ENCODE measurements at regions not wholly inside any gene's neighbourhood (a gene's known extent, or its start where the extent isn't known, plus 50 kb on each side); places are given as distances from the start of the nearest gene placed in this dataset.

DNA sequence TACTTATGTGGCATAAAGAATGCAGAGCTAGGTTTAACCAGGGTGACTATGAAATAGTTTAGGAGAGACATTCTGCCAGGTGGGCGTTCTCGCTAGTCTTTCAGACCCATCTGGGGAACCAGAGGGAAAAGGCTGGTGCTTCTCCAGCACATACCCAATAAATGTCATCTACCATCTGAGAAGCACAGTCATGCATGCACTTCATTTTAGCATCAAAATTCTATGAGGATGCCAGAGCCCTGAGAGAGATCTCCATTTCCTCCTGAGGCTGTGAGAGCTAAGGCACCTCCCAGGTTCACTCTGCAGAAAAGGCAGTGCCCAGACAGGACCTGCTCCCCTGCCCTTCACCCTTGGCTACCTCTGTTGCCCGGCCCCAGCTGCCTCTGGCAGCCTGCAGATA is 196.2 kb upstream of the PRNP start:
- H3K27ac Mint-ChIP-seq: no peak overlapping the region
- no peaks in the 10 kb centered on the region for H3K9me3 Mint-ChIP-seq
- no peak overlapping the region for H3K4me3 Mint-ChIP-seq
- peaks cover 14% of the 10 kb centered on the region for H3K27me3 Mint-ChIP-seq (ENCODE audit: insufficient read depth)
- no peak for DNase-seq (ENCODE audit: low spot score)
- intact Hi-C loops (cut with micrococcal nuclease): no loop called here
- no peaks in the 10 kb centered on the region for H3K36me3 Mint-ChIP-seq (ENCODE audit: low read depth)
- no peaks in the 10 kb centered on the region for H3K4me1 Mint-ChIP-seq (ENCODE audit: low read depth)

GRCh38 chr20:4488407-4489339 is 197.6 kb upstream of the PRNP start:
- Mint-ChIP-seq H3K9me3 (no peaks in the 10 kb centered on the region), H3K27me3 (ENCODE audit: insufficient read depth) (peaks cover 11% of the 10 kb centered on the region), H3K27ac (no peak overlapping the region), H3K4me1 (ENCODE audit: low read depth) (no peaks in the 10 kb centered on the region), H3K36me3 (ENCODE audit: low read depth) (no peaks in the 10 kb centered on the region), H3K4me3 (no peak overlapping the region)
- DNase-seq (ENCODE audit: low spot score): no peak
- intact Hi-C loops (cut with micrococcal nuclease): no loop called here

DNA sequence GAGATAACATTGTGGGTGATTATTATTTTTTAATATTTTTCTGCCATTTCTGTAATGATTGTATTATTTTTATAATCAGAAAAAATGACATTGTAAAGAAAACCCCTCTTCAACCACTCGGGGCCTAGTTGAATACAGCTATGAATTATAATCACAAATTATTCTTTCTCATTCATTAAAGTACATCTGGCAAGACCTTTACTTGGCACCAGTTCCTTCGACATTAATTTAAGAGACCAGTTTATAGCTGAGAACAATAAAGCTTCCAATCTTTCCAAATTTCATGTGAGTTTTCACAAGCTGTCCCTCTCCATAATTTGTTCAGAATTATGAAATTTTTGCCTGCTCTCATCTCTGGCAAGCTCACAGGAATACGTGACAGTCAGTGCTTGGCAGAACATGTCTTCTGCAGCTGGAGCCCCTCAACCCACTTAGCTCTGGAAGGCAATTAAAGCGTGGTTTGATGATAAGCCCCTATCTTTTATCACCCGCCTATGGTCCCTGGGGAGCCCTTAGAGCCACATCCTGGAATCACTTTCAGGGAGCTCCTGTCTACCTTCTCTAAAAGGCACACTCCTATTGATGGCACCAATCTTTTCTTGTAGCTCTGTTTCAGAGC is 201.8 kb upstream of the PRNP start:
- Mint-ChIP-seq H3K27me3 (ENCODE audit: insufficient read depth) (peaks cover 21% of the 10 kb centered on the region), H3K4me1 (ENCODE audit: low read depth) (no peaks in the 10 kb centered on the region), H3K27ac (no peak overlapping the region), H3K9me3 (no peaks in the 10 kb centered on the region), H3K36me3 (ENCODE audit: low read depth) (no peaks in the 10 kb centered on the region), H3K4me3 (no peak overlapping the region)
- no peak for DNase-seq (ENCODE audit: low spot score)
- intact Hi-C loops (cut with micrococcal nuclease): no loop called here

GRCh38 chr20:4483961-4484360 is 202.3 kb upstream of the PRNP start:
- H3K27me3 Mint-ChIP-seq (ENCODE audit: insufficient read depth): peaks cover 21% of the 10 kb centered on the region
- H3K27ac Mint-ChIP-seq: no peak overlapping the region
- no peaks in the 10 kb centered on the region for H3K36me3 Mint-ChIP-seq (ENCODE audit: low read depth)
- intact Hi-C loops (cut with micrococcal nuclease): no loop called here
- H3K4me1 Mint-ChIP-seq (ENCODE audit: low read depth): no peaks in the 10 kb centered on the region
- H3K4me3 Mint-ChIP-seq: no peak overlapping the region
- H3K9me3 Mint-ChIP-seq: no peaks in the 10 kb centered on the region
- DNase-seq (ENCODE audit: low spot score): no peak

DNA sequence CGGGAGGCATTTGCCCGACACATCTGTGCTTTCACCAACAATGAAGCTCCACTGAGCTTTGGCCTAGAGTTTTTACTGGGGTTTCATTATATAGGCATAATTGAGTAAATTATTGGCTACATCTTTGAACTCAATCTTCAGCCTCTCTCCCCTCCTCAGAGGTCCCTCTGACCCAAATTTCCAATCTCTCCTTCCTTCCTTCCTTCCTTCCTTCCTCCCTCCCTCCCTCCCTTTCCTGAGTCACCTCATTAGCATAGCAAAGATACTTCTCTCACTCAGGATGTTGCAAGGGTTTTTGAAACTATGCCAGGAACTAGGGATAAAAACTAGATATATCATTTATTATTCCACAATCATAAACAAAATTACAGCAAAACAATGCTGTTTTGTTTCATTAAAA is 202.8 kb upstream of the PRNP start:
- intact Hi-C loops (cut with micrococcal nuclease): no loop called here
- peaks cover 20% of the 10 kb centered on the region for H3K27me3 Mint-ChIP-seq (ENCODE audit: insufficient read depth)
- no peaks in the 10 kb centered on the region for H3K9me3 Mint-ChIP-seq
- no peaks in the 10 kb centered on the region for H3K36me3 Mint-ChIP-seq (ENCODE audit: low read depth)
- no peak for DNase-seq (ENCODE audit: low spot score)
- H3K4me3 Mint-ChIP-seq: no peak overlapping the region
- H3K4me1 Mint-ChIP-seq (ENCODE audit: low read depth): no peaks in the 10 kb centered on the region
- no peak overlapping the region for H3K27ac Mint-ChIP-seq

DNA sequence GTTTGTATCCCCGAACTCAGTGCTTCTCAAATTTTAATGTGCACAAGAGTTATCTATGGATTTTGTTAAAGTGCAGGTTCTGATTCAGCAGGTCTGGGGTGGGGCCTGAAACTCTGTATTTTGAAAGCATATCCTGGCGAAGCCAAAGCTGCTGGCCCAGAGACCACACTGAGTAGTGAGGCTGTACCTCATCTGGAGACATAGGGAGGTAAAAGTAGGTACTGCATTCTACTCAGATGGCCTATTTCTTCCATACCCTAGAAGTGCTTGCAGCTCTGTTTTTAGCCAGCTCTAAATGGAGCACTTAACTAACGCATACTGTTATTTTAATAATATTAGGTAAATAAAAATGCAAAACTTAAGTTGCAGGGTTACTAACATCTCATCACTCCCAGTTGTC is 206.2 kb upstream of the PRNP start:
- Mint-ChIP-seq H3K4me1 (ENCODE audit: low read depth) (no peaks in the 10 kb centered on the region), H3K27ac (no peak overlapping the region), H3K9me3 (no peaks in the 10 kb centered on the region), H3K27me3 (ENCODE audit: insufficient read depth) (peaks cover 19% of the 10 kb centered on the region), H3K36me3 (ENCODE audit: low read depth) (no peaks in the 10 kb centered on the region), H3K4me3 (no peak overlapping the region)
- intact Hi-C loops (cut with micrococcal nuclease): no loop called here
- no peak for DNase-seq (ENCODE audit: low spot score)

- DNase-seq (ENCODE audit: low spot score): no peak
- H3K4me3 Mint-ChIP-seq: no peak overlapping the region
- no peak overlapping the region for H3K27ac Mint-ChIP-seq
- H3K27me3 Mint-ChIP-seq (ENCODE audit: insufficient read depth): peaks cover 17% of the 10 kb centered on the region
- H3K4me1 Mint-ChIP-seq (ENCODE audit: low read depth): no peaks in the 10 kb centered on the region
- intact Hi-C loops (cut with micrococcal nuclease): no loop called here
- H3K36me3 Mint-ChIP-seq (ENCODE audit: low read depth): no peaks in the 10 kb centered on the region
- no peaks in the 10 kb centered on the region for H3K9me3 Mint-ChIP-seq
Observed at GRCh38 chr20:4476903-4477500, 209.3 kb upstream of the PRNP start.

DNA sequence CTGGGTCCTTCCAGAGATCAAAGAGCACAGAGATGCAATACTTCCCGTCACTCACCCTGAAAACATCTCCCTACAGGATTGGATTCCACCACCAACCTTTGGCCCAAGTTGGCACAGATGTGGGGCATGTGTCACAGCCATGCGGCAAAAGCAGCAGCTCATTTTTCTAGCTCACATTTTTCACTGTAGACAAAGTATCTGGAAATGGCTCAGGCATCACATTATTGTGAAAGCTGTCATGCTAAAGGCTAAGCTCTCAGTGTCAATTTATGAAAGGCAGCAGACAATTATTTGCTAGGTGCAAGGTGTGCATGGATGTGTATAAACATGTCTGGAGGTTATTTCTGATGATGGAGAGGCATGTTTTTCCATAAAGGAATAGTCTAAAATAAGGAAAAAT is 213.3 kb upstream of the PRNP start:
- Mint-ChIP-seq H3K27ac (no peak overlapping the region), H3K4me1 (ENCODE audit: low read depth) (no peaks in the 10 kb centered on the region), H3K9me3 (no peaks in the 10 kb centered on the region), H3K36me3 (ENCODE audit: low read depth) (no peaks in the 10 kb centered on the region), H3K4me3 (no peak overlapping the region), H3K27me3 (ENCODE audit: insufficient read depth) (peaks cover 10% of the 10 kb centered on the region)
- DNase-seq (ENCODE audit: low spot score): no peak
- intact Hi-C loops (cut with micrococcal nuclease): no loop called here

- DNase-seq (ENCODE audit: low spot score): no peak
- Mint-ChIP-seq H3K4me3 (no peak overlapping the region), H3K9me3 (no peaks in the 10 kb centered on the region), H3K27ac (no peak overlapping the region), H3K36me3 (ENCODE audit: low read depth) (no peaks in the 10 kb centered on the region), H3K4me1 (ENCODE audit: low read depth) (no peaks in the 10 kb centered on the region), H3K27me3 (ENCODE audit: insufficient read depth) (peaks cover 10% of the 10 kb centered on the region)
- intact Hi-C loops (cut with micrococcal nuclease): no loop called here
Observed at GRCh38 chr20:4471221-4471620, 215.0 kb upstream of the PRNP start.

DNA sequence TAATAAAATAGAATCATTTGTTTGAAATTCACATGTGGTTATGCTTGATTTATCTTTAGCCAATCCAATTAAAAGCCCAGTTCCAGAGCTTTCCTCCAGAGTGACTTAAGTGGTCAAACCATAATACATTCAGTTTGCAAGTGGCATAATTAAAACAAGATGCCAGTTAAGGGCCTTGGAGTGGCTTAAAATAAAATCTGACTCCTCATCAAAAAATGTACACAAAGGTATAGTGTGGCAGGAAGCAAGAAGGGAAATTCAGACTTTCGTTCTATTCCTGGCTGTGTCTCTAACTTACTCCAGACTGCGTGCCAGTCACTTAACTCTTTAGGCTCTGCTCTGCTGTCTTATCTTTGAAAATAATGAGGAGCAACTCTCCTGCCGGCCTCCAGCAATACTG is 215.9 kb upstream of the PRNP start:
- Mint-ChIP-seq H3K27me3 (ENCODE audit: insufficient read depth) (peaks cover 10% of the 10 kb centered on the region), H3K4me3 (no peak overlapping the region), H3K9me3 (no peaks in the 10 kb centered on the region), H3K4me1 (ENCODE audit: low read depth) (no peaks in the 10 kb centered on the region), H3K36me3 (ENCODE audit: low read depth) (no peaks in the 10 kb centered on the region), H3K27ac (no peak overlapping the region)
- intact Hi-C loops (cut with micrococcal nuclease): no loop called here
- DNase-seq (ENCODE audit: low spot score): no peak

- H3K27me3 Mint-ChIP-seq (ENCODE audit: insufficient read depth): peaks cover 8% of the 10 kb centered on the region
- H3K9me3 Mint-ChIP-seq: no peaks in the 10 kb centered on the region
- H3K4me1 Mint-ChIP-seq (ENCODE audit: low read depth): no peaks in the 10 kb centered on the region
- no peak overlapping the region for H3K27ac Mint-ChIP-seq
- H3K36me3 Mint-ChIP-seq (ENCODE audit: low read depth): no peaks in the 10 kb centered on the region
- no peak overlapping the region for H3K4me3 Mint-ChIP-seq
- intact Hi-C loops (cut with micrococcal nuclease): no loop called here
- DNase-seq (ENCODE audit: low spot score): no peak
Observed at GRCh38 chr20:4469910-4470309, 216.3 kb upstream of the PRNP start.

GRCh38 chr20:4468114-4468513 is 218.1 kb upstream of the PRNP start:
- H3K9me3 Mint-ChIP-seq: no peaks in the 10 kb centered on the region
- DNase-seq (ENCODE audit: low spot score): no peak
- intact Hi-C loops (cut with micrococcal nuclease): no loop called here
- H3K36me3 Mint-ChIP-seq (ENCODE audit: low read depth): no peaks in the 10 kb centered on the region
- no peaks in the 10 kb centered on the region for H3K4me1 Mint-ChIP-seq (ENCODE audit: low read depth)
- peaks cover 6% of the 10 kb centered on the region for H3K27me3 Mint-ChIP-seq (ENCODE audit: insufficient read depth)
- H3K4me3 Mint-ChIP-seq: no peak overlapping the region
- H3K27ac Mint-ChIP-seq: no peak overlapping the region

- H3K36me3 Mint-ChIP-seq (ENCODE audit: low read depth): no peaks in the 10 kb centered on the region
- no peak for DNase-seq (ENCODE audit: low spot score)
- intact Hi-C loops (cut with micrococcal nuclease): no loop called here
- no peaks in the 10 kb centered on the region for H3K9me3 Mint-ChIP-seq
- no peak overlapping the region for H3K27ac Mint-ChIP-seq
- H3K27me3 Mint-ChIP-seq (ENCODE audit: insufficient read depth): peaks cover 9% of the 10 kb centered on the region
- H3K4me3 Mint-ChIP-seq: no peak overlapping the region
- H3K4me1 Mint-ChIP-seq (ENCODE audit: low read depth): no peaks in the 10 kb centered on the region
Observed at GRCh38 chr20:4465855-4466545, 216.9 kb upstream of the ADRA1D start.

Measured in activated T-helper 1 cell treated with anti-CD3 and anti-CD28 coated beads, Interleukin-12 subunit alpha, Interleukin-12 subunit beta, Interleukin-2, Interleukin-4 antibody, amounts not matched to agents 30 ng/mL and 10 ng/mL and 1 ng/mL, durations not matched to agents 14 hours and 24 hours and 36 hours (primary cell).